ENCODE measurements at regions not wholly inside any gene's neighbourhood (a gene's known extent, or its start where the extent isn't known, plus 50 kb on each side); places are given as distances from the start of the nearest gene placed in this dataset.
A peak's percentile ranks its signal among the peaks of the same experiment; 100 is the strongest.
"Not testable (repeated sequence)": the region's sequence is repeated elsewhere in the genome, so short reads cannot be mapped to it uniquely, and the experiment has no call there.

DNA sequence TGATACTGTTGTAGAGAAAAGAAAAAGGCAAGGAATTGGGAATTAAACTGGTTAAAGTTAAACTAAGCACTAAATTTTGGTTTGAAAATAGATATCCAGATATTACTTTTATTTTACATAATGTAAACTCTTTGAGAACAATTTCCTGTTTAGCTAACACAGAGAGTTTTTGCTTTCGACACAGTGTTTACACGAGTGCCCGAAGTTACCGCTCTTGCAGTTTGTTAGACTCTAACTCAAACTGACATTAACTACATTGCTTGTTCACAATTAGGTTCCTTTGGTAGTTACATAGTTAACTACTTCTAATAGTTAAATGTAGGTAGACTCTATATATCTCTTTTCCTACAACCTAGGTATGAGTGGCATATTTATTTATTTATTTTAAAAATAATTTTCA, 117.1 kb upstream of the CHD1 start:
- no peak for TF ChIP-seq POLR2A (IDR thresholded peaks at IDR 0.05; ENCODE audit: low read depth, low read length)
- DNase-seq (ENCODE audit: insufficient read length, low spot score) = no peak
- FAIRE-seq = no peak

DNA sequence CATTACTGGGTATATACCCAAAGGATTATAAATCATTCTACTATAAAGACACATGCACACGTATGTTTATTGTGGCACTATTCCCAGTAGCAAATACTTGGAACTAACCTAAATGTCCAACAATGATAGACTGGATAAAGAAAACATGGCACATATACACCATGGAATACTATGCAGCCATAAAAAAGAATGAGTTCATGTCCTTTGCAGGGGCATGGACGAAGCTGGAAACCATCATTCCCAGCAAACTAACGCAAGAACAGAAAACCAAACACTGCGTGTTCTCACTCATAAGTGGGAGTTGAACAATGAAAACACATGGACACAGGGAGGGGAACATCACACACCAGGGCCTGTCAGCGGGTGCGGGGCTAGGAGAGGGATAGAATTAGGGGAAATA, 114.5 kb upstream of the CHD1 start:
- not testable (repeated sequence) for FAIRE-seq

DNA sequence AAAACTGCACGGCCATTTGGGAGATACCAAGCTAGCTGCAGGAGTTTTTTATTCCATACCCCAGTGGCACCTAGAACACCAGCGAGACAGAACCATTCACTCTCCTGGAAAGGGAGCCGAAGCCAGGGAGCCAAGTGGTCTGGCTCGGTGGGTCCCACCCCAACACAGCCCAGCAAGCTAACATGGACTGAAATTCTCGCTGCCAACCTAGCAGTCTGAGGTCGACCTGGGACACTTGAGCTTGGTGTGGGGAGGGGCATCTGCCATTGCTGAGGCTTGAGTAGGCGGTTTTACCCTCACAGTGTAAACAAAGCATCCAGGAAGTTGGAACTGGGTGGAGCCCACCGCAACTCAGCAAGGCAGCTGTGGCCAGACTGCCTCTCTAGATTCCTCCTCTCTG, 108.9 kb upstream of the CHD1 start:
- FAIRE-seq = no peak
- no peak for TF ChIP-seq POLR2A (IDR thresholded peaks at IDR 0.05; ENCODE audit: low read depth, low read length)
- DNase-seq (ENCODE audit: insufficient read length, low spot score) = no peak

More for the DNA sequence above, 114.5 kb upstream of the CHD1 start:
- not testable (repeated sequence) for DNase-seq (ENCODE audit: insufficient read length, low spot score)

DNA sequence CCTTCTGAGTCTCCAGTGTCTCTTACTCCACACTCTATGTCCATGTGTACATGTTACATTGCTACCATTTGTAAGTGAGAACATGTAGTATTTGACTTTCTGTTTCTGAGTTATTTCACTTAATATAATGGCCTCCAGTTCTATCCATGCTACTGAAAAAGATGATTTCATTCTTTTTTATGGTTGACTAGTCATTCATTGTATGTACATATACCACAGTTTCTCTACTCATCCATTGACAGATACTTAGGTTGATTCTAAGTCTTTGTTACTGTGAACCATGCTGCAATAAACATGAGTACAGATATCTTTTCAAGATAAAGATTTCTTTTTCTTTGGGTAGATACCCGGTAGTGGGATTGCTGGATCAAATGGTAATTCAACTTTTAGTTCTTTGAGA, 107.1 kb upstream of the CHD1 start:
- DNase-seq (ENCODE audit: insufficient read length, low spot score) = no peak
- TF ChIP-seq POLR2A (IDR thresholded peaks at IDR 0.05; ENCODE audit: low read depth, low read length) = no peak
- FAIRE-seq = no peak

DNA sequence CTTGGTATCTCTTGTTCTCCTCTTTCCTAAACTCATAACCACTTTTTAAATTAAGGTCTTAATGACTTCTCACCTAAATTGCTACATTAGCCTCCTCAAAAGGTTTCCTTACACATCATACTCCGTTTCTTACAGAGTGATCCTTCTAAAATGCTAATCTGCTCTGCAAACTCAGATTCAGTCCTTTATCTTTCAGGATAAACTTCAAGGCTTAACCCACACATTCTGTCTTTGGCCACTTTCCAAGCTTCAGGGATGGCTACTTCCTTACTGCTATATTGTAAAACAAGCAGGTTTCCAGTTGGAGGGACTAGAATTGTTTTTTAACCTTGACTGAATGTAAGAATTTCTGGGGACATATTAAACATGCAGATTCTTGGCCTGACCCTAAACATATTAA, 105.5 kb upstream of the CHD1 start:
- DNase-seq (ENCODE audit: insufficient read length, low spot score) (no peak), FAIRE-seq (no peak)
- no peak for TF ChIP-seq POLR2A (IDR thresholded peaks at IDR 0.05; ENCODE audit: low read depth, low read length)

DNA sequence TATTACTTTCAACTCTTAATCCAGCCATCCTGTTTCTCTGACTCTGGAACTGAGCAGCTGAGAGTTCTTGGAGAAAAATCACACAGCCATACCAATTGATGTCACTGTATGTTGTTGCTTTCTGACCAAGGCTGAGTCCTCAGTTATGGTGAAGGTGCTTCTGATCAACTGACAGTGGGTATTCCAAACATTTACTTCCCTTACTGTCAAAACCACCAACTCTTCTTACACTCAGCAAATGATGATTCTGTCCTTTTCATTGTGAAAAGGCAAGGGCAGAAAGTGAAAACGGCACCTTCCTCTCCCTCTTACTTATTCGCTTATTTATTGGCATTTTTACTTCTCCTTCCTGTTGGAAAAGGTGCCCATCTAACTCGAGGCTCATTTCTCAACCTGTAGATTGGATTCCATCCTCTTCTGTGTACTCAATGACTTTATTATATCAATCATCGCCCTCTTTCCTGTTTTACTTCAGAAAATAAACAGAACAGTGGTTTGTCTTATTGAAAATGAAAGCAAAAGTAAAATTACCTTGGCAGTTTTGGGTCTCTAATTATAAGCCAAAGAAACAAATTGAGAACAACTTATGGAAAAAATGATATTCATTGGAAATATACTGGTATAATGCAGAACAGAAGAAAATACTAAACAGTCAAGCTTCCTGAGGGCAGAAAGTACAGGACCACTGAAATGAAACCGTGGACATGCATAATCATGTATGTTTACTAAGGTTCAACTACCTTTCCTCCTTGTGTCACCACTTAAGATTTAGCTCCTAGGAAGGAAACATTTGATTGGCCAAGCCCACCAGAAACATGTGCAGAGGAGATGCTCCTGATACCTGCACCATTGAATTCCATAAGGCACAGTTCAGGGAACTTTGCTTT, 104.5 kb upstream of the CHD1 start:
- no peak for DNase-seq (ENCODE audit: insufficient read length, low spot score)
- no peak for TF ChIP-seq POLR2A (IDR thresholded peaks at IDR 0.05; ENCODE audit: low read depth, low read length)
- FAIRE-seq = peak; percentile 30

DNA sequence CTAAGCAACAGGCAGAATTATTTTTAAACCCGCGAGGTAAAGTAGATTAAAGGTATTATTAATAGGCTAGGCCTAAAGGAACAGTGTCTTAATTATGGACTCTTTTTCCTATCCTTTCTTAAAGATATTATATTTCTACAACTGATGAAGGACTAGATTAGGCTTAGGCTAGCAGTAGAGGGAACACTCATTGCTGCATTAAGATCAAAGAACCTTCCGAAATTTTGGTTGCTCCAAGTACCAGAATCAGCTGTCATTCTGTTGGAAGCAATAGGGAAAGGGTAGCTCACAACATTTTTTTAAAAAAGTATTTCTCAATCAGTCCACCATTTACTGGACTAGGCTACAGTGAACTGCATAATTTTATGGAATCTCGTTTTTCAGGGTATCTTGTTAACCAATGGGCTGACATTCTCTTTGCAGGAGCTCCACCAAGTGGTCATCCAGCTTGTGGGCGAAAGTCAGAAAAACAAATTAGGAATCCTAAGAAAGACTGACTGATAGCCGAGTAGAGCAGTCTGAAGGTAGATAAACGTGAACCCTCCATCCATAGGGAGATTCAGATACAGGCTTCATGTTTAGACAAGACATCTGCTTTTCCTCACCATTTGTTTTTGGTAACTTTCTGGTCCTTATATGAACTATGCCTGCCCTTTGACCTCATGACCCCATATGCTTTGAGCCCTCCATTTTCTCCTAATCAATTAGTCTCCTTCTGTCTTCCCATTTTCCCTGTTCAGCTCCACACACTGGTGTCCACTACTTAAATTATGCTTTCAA, 103.6 kb upstream of the CHD1 start:
- no peak for TF ChIP-seq POLR2A (IDR thresholded peaks at IDR 0.05; ENCODE audit: low read depth, low read length)
- DNase-seq (ENCODE audit: insufficient read length, low spot score) = peak; percentile 15
- peak; percentile 89 for FAIRE-seq

DNA sequence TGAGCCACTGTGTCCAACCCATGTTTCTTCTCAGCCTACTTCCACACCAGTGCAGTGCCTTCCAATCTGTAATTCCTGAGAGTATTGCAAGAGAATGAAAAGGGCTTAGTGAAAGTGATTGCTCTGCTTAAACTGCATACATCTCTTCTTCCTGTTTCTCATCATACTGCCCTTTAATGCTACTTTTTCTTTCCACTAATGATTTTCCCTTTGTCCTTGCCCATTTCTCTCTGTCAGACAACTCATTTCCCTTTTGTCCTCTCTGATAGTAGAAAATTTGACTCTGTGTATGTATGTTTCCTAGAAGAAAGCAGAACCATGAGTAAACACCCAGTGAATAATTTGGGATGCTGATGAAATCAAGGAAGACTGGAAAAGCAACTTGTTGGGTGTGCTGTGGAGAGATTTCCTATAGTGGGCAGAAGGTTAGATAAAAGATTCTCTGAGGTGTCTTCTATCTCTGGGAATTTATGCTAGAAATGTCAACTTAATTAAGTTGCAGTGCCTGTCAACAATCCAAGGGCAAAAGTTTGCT, 102.2 kb upstream of the CHD1 start:
- no peak for TF ChIP-seq POLR2A (IDR thresholded peaks at IDR 0.05; ENCODE audit: low read depth, low read length)
- FAIRE-seq = no peak
- no peak for DNase-seq (ENCODE audit: insufficient read length, low spot score)

DNA sequence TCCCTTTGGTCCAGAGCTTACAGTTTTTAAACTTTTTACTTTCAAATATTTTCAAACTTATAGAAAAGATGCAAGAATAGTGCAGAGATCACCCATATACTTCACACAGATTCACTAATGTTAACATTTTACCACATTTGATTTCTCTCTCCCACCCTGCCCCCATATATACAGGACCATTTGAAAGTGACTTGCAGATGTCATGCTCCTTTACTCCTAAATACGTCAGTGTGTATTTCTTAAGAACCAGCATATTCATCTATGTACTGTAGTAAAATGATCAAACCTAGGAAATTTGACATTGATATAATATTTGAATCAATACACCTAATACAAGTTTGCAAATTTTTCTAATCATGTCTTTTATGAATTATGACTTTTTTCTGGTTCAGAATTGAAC, 100.4 kb upstream of the CHD1 start:
- no peak for FAIRE-seq

DNA sequence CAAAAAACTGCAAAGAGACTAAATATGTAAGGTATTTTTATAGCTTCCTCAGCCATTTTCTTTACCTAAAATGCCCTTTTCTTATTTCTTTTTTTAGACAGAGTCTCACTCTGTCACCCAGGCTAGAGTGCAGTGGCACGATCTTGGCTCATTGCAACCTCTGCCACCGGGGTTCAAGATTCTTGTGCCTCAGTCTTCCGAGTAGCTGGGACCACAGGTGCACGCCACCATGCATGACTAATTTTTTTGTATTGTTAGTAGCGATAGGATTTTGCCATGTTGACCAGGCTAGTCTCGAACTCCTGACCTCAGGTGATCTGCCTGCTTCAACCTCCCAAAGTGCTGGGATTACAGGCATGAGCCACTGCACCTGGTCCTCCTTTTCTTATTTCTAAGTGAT, 99.4 kb upstream of the CHD1 start:
- not testable (repeated sequence) for DNase-seq (ENCODE audit: insufficient read length, low spot score); FAIRE-seq

More for the DNA sequence above, 100.4 kb upstream of the CHD1 start:
- DNase-seq (ENCODE audit: insufficient read length, low spot score) = no peak
- TF ChIP-seq POLR2A (IDR thresholded peaks at IDR 0.05; ENCODE audit: low read depth, low read length) = no peak

DNA sequence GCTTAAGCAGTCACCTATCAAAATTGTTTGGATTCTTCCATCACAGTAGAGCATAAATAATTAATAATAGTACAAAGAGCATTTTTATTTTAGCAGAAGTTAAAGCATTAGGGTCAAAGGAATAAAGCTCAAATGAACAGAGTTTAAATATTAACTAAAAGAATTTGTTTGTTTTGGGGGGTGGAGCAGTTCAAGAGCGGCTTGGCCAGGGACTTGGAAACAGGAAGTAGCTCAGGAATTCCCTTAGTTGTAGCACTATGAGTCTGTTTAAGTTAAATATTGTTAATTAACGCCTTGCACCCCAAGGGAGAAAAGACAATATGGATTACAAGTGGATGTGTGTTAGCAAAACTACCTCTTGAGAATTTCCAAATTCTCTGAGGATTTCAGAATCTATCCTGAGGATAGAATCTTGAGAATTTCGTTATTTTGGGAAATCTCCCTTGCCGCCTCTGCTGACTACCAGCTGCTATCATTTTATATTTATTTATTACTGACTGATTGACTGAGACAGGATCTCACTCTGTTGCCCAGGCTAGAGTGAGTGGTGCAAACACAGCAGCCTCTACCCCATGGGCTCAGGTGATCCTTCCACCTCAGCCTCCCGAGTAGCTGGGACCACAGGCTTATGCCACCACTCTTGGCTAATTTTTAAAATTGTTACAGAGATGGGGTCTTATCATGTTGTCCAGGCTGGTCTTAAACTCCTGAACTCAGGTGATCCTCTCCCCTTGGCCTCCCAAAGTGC, 96.7 kb upstream of the CHD1 start:
- DNase-seq (ENCODE audit: insufficient read length, low spot score) (no peak), FAIRE-seq (no peak)
- TF ChIP-seq POLR2A (IDR thresholded peaks at IDR 0.05; ENCODE audit: low read depth, low read length) = no peak

DNA sequence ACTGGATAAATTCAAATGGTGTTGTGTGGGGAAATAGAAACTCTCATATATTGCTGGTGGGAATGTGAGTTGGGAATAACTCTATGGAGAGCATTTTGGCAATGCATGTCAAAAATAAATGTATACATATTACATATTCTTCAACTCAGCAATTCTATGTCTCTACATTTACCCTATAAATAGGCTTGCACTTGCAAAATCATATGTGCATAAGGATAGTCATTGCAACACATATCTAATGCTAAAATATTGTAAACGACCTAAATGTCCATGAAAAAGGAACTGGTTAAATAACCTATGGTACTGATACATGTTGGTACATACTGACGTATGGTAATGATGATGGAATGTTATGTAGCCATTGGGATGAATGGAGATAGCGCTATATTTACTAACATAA, 94.5 kb upstream of the CHD1 start:
- TF ChIP-seq POLR2A (IDR thresholded peaks at IDR 0.05; ENCODE audit: low read depth, low read length) = no peak
- no peak for DNase-seq (ENCODE audit: insufficient read length, low spot score)
- FAIRE-seq = no peak

DNA sequence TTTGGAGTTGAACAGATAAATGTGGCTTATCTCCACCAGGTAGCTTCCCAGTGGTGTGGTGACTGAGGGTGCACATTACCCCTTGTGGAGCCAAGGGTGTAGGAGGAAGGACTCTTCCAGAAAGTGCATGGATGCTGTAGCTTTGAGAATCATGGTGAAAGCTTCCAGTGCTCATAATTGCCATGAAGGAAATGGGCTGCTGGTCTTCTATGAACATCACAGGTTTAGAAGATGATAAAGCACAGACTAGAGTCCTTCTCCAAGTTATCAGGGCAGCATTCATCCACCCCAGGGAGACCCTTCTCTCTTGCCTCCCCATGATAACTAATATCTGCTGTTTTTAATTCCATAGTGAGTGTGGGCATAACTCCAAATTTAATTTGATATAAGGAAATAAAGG, 93.4 kb upstream of the CHD1 start:
- DNase-seq (ENCODE audit: insufficient read length, low spot score) (no peak), FAIRE-seq (no peak)
- no peak for TF ChIP-seq POLR2A (IDR thresholded peaks at IDR 0.05; ENCODE audit: low read depth, low read length)

DNA sequence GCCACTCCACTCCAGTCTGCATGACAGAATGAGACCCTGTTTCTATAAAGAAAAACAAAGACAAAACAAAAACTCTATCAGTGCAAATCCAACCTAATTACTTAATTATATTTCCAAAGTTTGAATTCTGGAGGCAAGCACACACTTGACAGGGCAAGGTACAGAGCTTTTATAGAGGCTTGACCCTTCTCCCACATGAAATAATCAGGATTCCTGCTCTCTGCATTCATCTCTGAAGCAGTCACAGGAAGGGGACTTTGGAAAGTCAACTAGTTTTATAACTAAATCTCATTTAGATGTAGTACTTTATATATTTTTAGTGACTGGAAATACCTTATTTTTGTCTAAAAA, 91.9 kb upstream of the CHD1 start:
- FAIRE-seq = no peak
- no peak for DNase-seq (ENCODE audit: insufficient read length, low spot score)
- TF ChIP-seq POLR2A (IDR thresholded peaks at IDR 0.05; ENCODE audit: low read depth, low read length) = no peak

Measured in H54 (cell line).